B cell (primary cell): ENCODE measurements at regions not wholly inside any gene's neighbourhood (a gene's known extent, or its start where the extent isn't known, plus 50 kb on each side); places are given as distances from the start of the nearest gene placed in this dataset.

ENCODE experiments used
- CTCF ChIP-seq: fragments of 200-600 bp; IDR thresholded peaks from one replicate; pipeline ENCODE4 v1.8.0; 2022; ENCODE audit warnings: antibody characterized with exemption, mild to moderate bottlenecking
- EZH2 ChIP-seq: IDR thresholded peaks from 2 replicates; pipeline ENCODE4 v1.6.1; 2012; ENCODE audit warnings: borderline replicate concordance, low read depth, mild to moderate bottlenecking, moderate library complexity, low read length; ENCODE audit not compliant: insufficient read depth, poor library complexity, severe bottlenecking

- no peak for TF ChIP-seq CTCF
- no peak for TF ChIP-seq EZH2
Observed at GRCh38 chr3:118128886-118129285, 905.8 kb downstream of the IGSF11 start.
